ENCODE measurements at regions not wholly inside any gene's neighbourhood (a gene's known extent, or its start where the extent isn't known, plus 50 kb on each side); places are given as distances from the start of the nearest gene placed in this dataset.

- no peak overlapping the region for H2BK15ac ChIP-seq (ENCODE audit: low read depth, low read length)
- H2BK5ac ChIP-seq (ENCODE audit: insufficient read length, low read length), result no peak overlapping the region
- no peaks in the 10 kb centered on the region for H3K27me3 ChIP-seq (ENCODE audit: insufficient read depth, low read length)
- Mint-ChIP-seq H3K9me3 (0 out of 5 replicates have a peak, but pooled peaks cover 0 to 3% of the 10 kb centered on the region in 2 experiments), H3K4me1 (peaks cover 9 to 10% of the 10 kb centered on the region in 2 experiments), H3K27ac (no peak overlapping the region), H3K4me3 (no peak overlapping the region), H3K27me3 (ENCODE audit: low read depth) (no peaks in the 10 kb centered on the region), H3K36me3 (ENCODE audit: insufficient read depth in 1 of 3, low read depth in 3 of 3) (no peaks in the 10 kb centered on the region; a peak in 1 of 7 replicates)
- no peaks in the 10 kb centered on the region for H3K4me1 ChIP-seq (ENCODE audit: insufficient read depth, low read length)
- no peak overlapping the region for H4K8ac ChIP-seq (replicated peaks; ENCODE audit: insufficient read length, low read depth, low read length)
- H2BK20ac ChIP-seq (ENCODE audit: low read depth, low read length, poor library complexity, severe bottlenecking), result no peak overlapping the region
- no peak overlapping the region for H2BK12ac ChIP-seq (ENCODE audit: insufficient read length, low read depth, low read length)
- no peaks in the 10 kb centered on the region for H3K23me2 ChIP-seq (ENCODE audit: insufficient read length, low read depth, low read length, poor library complexity, severe bottlenecking)
- no peak overlapping the region for H3K9ac ChIP-seq (ENCODE audit: extremely low read depth, insufficient read length, low read length)
- H3K79me1 ChIP-seq (ENCODE audit: insufficient read depth, low read depth, low read length, poor library complexity, severe bottlenecking), result no peaks in the 10 kb centered on the region
- no peak for DNase-seq
- no peak overlapping the region for H3K4ac ChIP-seq (ENCODE audit: low read depth, low read length)
- H2AK5ac ChIP-seq (ENCODE audit: insufficient read length, low read length), result no peak overlapping the region
- no peak overlapping the region for H3K23ac ChIP-seq (ENCODE audit: insufficient read length, low read depth, low read length)
- no peak overlapping the region for H2AFZ ChIP-seq (ENCODE audit: low read length)
- no peak overlapping the region for H3T11ph ChIP-seq (ENCODE audit: low read length)
- no peak overlapping the region for H3K4me2 ChIP-seq (ENCODE audit: insufficient read depth, insufficient read length, low read length)
- no peak overlapping the region for H3K18ac ChIP-seq (ENCODE audit: insufficient read length, low read depth, low read length)
- no peak overlapping the region for H3K27ac ChIP-seq (ENCODE audit: insufficient read length, low read depth, low read length)
- no peak overlapping the region for H4K91ac ChIP-seq (ENCODE audit: insufficient read length, low read depth, low read length)
- TF ChIP-seq CTCF (conservative IDR thresholded peaks at IDR 0.05), result no peak
- H3K56ac ChIP-seq (ENCODE audit: insufficient read length, low read depth, low read length), result no peak overlapping the region
- no peak overlapping the region for H2BK120ac ChIP-seq (ENCODE audit: low read depth, low read length, poor library complexity, severe bottlenecking)
- no peak overlapping the region for H4K5ac ChIP-seq (ENCODE audit: insufficient read length, low read depth, low read length)
- no peaks in the 10 kb centered on the region for H4K20me1 ChIP-seq (ENCODE audit: control insufficient read depth, insufficient read depth, insufficient read length)
- H3K79me2 ChIP-seq (ENCODE audit: insufficient read depth, low read length), result no peaks in the 10 kb centered on the region
- no CpG with 5 or more reads among the region's 3 CpGs for WGBS (ENCODE audit: extremely low coverage, insufficient read length, low lambda C conversion rate)
- no peaks in the 10 kb centered on the region for H3K9me3 ChIP-seq (ENCODE audit: control insufficient read depth, low read depth, low read length)
- no peak overlapping the region for H3K14ac ChIP-seq (ENCODE audit: insufficient read depth, low read length)
These were observed 1034.0 kb downstream of the TLE4 start for GRCh38 chr9:80605793-80606192.

Data from H9 (cell line).